ENCODE measurements at regions not wholly inside any gene's neighbourhood (a gene's known extent, or its start where the extent isn't known, plus 50 kb on each side); places are given as distances from the start of the nearest gene placed in this dataset.

DNA sequence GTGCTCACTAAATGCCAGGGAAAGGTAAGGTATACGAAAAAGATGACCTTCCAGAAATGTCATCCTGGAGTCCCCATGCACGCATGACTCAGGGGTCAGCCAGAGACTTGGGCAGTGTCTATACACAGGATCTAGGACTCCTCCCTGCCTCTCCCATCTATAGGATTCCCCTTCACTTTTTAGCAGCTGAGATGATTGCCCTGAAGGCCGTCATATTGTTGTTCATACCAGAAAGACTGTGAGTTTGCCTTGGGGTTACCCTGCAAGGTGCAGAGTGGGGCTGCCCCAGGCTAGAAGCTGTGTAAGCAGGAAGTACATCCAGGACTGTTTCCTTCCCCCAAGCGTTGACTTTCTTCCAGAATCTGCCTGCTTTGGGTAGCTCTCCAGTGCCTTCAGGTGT, 55.1 kb upstream of the MAMLD1 start:
- no peaks in the 10 kb centered on the region for H3K36me3 ChIP-seq
- H3K27me3 ChIP-seq: no peaks in the 10 kb centered on the region
- H3K4me1 ChIP-seq: no peaks in the 10 kb centered on the region
- no peak for TF ChIP-seq CTCF (IDR thresholded peaks at IDR 0.05; ENCODE audit: low read depth, low read length)
- H3K9me3 ChIP-seq: no peaks in the 10 kb centered on the region
- H3K4me3 ChIP-seq (ENCODE audit: low read depth, low read length): no peak overlapping the region
- DNase-seq: no peak

GRCh38 chrX:150308532-150309157, 54.5 kb upstream of the MAMLD1 start:
- Histone ChIP-seq H3K36me3 (no peaks in the 10 kb centered on the region), H3K27me3 (no peaks in the 10 kb centered on the region), H3K4me1 (no peaks in the 10 kb centered on the region), H3K9me3 (no peaks in the 10 kb centered on the region), H3K4me3 (ENCODE audit: low read depth, low read length) (no peak overlapping the region)
- no peak for DNase-seq
- TF ChIP-seq CTCF (IDR thresholded peaks at IDR 0.05; ENCODE audit: low read depth, low read length): no peak

GRCh38 chrX:150310417-150310816, 52.7 kb upstream of the MAMLD1 start:
- Histone ChIP-seq H3K4me3 (ENCODE audit: low read depth, low read length) (no peak overlapping the region), H3K27me3 (no peaks in the 10 kb centered on the region), H3K36me3 (no peaks in the 10 kb centered on the region), H3K9me3 (no peaks in the 10 kb centered on the region), H3K4me1 (no peaks in the 10 kb centered on the region)
- no peak for DNase-seq
- TF ChIP-seq CTCF (IDR thresholded peaks at IDR 0.05; ENCODE audit: low read depth, low read length): no peak

GRCh38 chrX:150310881-150311280, 52.2 kb upstream of the MAMLD1 start:
- H3K4me1 ChIP-seq: no peaks in the 10 kb centered on the region
- H3K4me3 ChIP-seq (ENCODE audit: low read depth, low read length): no peak overlapping the region
- H3K27me3 ChIP-seq: no peaks in the 10 kb centered on the region
- DNase-seq: no peak
- no peak for TF ChIP-seq CTCF (IDR thresholded peaks at IDR 0.05; ENCODE audit: low read depth, low read length)
- no peaks in the 10 kb centered on the region for H3K9me3 ChIP-seq
- no peaks in the 10 kb centered on the region for H3K36me3 ChIP-seq

GRCh38 chrX:150312931-150313330, 50.2 kb upstream of the MAMLD1 start:
- Histone ChIP-seq H3K4me1 (no peaks in the 10 kb centered on the region), H3K9me3 (no peaks in the 10 kb centered on the region), H3K36me3 (no peaks in the 10 kb centered on the region), H3K27me3 (no peaks in the 10 kb centered on the region), H3K4me3 (ENCODE audit: low read depth, low read length) (no peak overlapping the region)
- DNase-seq: no peak
- no peak for TF ChIP-seq CTCF (IDR thresholded peaks at IDR 0.05; ENCODE audit: low read depth, low read length)
